ENCODE measurements at regions not wholly inside any gene's neighbourhood (a gene's known extent, or its start where the extent isn't known, plus 50 kb on each side); places are given as distances from the start of the nearest gene placed in this dataset.

- H3K9me3 ChIP-seq = no peaks in the 10 kb centered on the region
- DNase-seq (no peak), ATAC-seq (no peak)
- no peaks in the 10 kb centered on the region for H3K27me3 ChIP-seq (ENCODE audit: insufficient read depth in 3 of 3, low read length in 2 of 3)
- H3K4me1 ChIP-seq = no peaks in the 10 kb centered on the region
- H3K36me3 ChIP-seq (ENCODE audit: insufficient read depth in 1 of 2, low read depth in 1 of 2) = no peaks in the 10 kb centered on the region
- WGBS, 3 donors = 68 to 81% (median 70%) methylated on average over 1 of the region's 1 CpG
- H3K4me3 ChIP-seq = no peak overlapping the region
- TF ChIP-seq, protein P1, sequence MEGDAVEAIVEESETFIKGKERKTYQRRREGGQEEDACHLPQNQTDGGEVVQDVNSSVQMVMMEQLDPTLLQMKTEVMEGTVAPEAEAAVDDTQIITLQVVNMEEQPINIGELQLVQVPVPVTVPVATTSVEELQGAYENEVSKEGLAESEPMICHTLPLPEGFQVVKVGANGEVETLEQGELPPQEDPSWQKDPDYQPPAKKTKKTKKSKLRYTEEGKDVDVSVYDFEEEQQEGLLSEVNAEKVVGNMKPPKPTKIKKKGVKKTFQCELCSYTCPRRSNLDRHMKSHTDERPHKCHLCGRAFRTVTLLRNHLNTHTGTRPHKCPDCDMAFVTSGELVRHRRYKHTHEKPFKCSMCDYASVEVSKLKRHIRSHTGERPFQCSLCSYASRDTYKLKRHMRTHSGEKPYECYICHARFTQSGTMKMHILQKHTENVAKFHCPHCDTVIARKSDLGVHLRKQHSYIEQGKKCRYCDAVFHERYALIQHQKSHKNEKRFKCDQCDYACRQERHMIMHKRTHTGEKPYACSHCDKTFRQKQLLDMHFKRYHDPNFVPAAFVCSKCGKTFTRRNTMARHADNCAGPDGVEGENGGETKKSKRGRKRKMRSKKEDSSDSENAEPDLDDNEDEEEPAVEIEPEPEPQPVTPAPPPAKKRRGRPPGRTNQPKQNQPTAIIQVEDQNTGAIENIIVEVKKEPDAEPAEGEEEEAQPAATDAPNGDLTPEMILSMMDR (IDR thresholded peaks at IDR 0.05) = no peak
- no peak overlapping the region for H3K27ac ChIP-seq
- intact Hi-C loops (cut with DNase I) = no loop called here
Observed at GRCh38 chr5:121399879-121400278, 451.8 kb upstream of the FTMT start.

GRCh38 chr5:121408778-121409177, 442.9 kb upstream of the FTMT start:
- TF ChIP-seq, protein P1 (IDR thresholded peaks at IDR 0.05) = no peak
- no peak overlapping the region for H3K4me3 ChIP-seq
- no peaks in the 10 kb centered on the region for H3K27me3 ChIP-seq (ENCODE audit: insufficient read depth in 3 of 3, low read length in 2 of 3)
- ATAC-seq (no peak), DNase-seq (no peak)
- H3K27ac ChIP-seq = no peak overlapping the region
- intact Hi-C loops (cut with DNase I) = no loop called here
- H3K9me3 ChIP-seq = no peaks in the 10 kb centered on the region
- WGBS, 3 donors = 64 to 88% (median 65%) methylated on average over 1 of the region's 1 CpG
- H3K4me1 ChIP-seq = no peaks in the 10 kb centered on the region
- H3K36me3 ChIP-seq (ENCODE audit: insufficient read depth in 1 of 2, low read depth in 1 of 2) = no peaks in the 10 kb centered on the region

DNA sequence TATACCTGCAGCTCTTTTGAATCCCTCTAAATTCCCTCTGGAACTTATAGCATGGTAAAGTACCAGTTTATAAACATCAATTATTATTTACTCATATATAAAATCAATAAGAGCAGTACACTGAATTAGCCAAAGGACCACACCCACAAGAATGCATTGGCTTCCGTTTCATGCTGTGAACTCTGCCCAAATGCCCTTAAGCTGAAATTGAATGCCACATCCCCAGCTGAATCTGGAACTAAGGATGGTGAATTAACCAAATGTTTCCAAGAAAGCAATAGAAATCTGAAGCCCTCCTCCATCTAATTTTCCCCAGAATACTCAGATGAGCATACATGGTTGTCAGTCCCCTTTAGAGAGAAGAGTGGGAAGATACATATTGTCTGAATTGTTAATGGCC, 436.4 kb upstream of the FTMT start:
- intact Hi-C loops (cut with DNase I) = no loop called here
- Histone ChIP-seq H3K36me3 (ENCODE audit: insufficient read depth in 1 of 2, low read depth in 1 of 2) (no peaks in the 10 kb centered on the region), H3K27ac (no peak overlapping the region), H3K4me3 (no peak overlapping the region), H3K27me3 (ENCODE audit: insufficient read depth in 3 of 3, low read length in 2 of 3) (no peaks in the 10 kb centered on the region), H3K4me1 (no peaks in the 10 kb centered on the region), H3K9me3 (no peaks in the 10 kb centered on the region)
- ATAC-seq (no peak), DNase-seq (no peak)
- WGBS, 3 donors = 22 to 50% (median 37%) methylated on average over 1 of the region's 1 CpG
- TF ChIP-seq, protein P1 (IDR thresholded peaks at IDR 0.05) = no peak

DNA sequence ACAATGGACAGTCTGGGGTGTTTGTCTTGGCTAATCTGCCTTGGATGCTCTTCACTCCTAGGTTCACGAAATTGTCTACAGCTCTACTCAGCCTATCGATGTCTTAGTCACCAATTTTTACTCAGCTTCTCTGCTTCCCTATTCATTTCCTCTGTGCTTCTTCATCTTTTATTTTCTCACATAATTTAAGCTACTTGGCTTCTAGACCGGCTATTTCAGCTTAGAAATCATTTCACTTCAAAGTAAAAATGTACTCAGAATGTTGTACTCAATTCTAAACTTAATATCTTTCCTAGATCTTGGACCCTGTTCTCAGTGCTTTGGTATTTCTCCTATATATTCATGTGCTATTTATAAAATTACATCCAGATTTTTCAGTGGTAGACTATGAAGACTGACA, 430.0 kb upstream of the FTMT start:
- TF ChIP-seq, protein P1 (IDR thresholded peaks at IDR 0.05) = no peak
- DNase-seq (no peak), ATAC-seq (no peak)
- Histone ChIP-seq H3K9me3 (no peaks in the 10 kb centered on the region), H3K4me3 (no peak overlapping the region), H3K36me3 (ENCODE audit: insufficient read depth in 1 of 2, low read depth in 1 of 2) (no peaks in the 10 kb centered on the region), H3K27me3 (ENCODE audit: insufficient read depth in 3 of 3, low read length in 2 of 3) (no peaks in the 10 kb centered on the region), H3K4me1 (no peaks in the 10 kb centered on the region), H3K27ac (no peak overlapping the region)
- intact Hi-C loops (cut with DNase I) = no loop called here
- 62 to 69% (median 68%) methylated on average over 3 of the region's 3 CpGs for WGBS, 3 donors

- Histone ChIP-seq H3K4me3 (no peak overlapping the region), H3K27ac (no peak overlapping the region), H3K27me3 (ENCODE audit: insufficient read depth in 3 of 3, low read length in 2 of 3) (no peaks in the 10 kb centered on the region), H3K9me3 (no peaks in the 10 kb centered on the region), H3K4me1 (no peaks in the 10 kb centered on the region), H3K36me3 (ENCODE audit: insufficient read depth in 1 of 2, low read depth in 1 of 2) (no peaks in the 10 kb centered on the region)
- ATAC-seq (no peak), DNase-seq (no peak)
- WGBS, 3 donors = 61 to 73% (median 72%) methylated on average over 2 of the region's 2 CpGs
- intact Hi-C loops (cut with DNase I) = no loop called here
- TF ChIP-seq, protein P1 (IDR thresholded peaks at IDR 0.05) = no peak
Observed at GRCh38 chr5:121424976-121425375, 426.7 kb upstream of the FTMT start.

Data from psoas muscle (tissue), 7 donors.